Activated CD8-positive, alpha-beta T cell treated with anti-CD3 and anti-CD28 coated beads for 36 hours (primary cell): ENCODE measurements at regions not wholly inside any gene's neighbourhood (a gene's known extent, or its start where the extent isn't known, plus 50 kb on each side); places are given as distances from the start of the nearest gene placed in this dataset. TPM values are rescaled to one million over a fixed set of nuclear protein-coding genes. Genes with fewer than 3 reads are reported as not detected.

Experiments
- ATAC-seq: fragments of 200-7000 bp; cut with Tn5 transposase; one replicate; pipeline ENCODE4 v1.10.0; 2021; ENCODE audit warnings: mild to moderate bottlenecking, moderate library complexity
- CTCF ChIA-PET: fragments of 350-600 bp; sonication (Branson Sonifier 250); formaldehyde crosslinking; loops from one replicate; lab custom pipeline; 2021; ENCODE audit warnings: antibody characterized with exemption; lab: Charles Lee
- POLR2A ChIA-PET: fragments of 350-600 bp; sonication (Branson Sonifier 250); formaldehyde crosslinking; loops from one replicate; lab custom pipeline; 2021; ENCODE audit warnings: antibody characterized with exemption; lab: Charles Lee
- DNase-seq: peaks from one replicate; pipeline ENCODE4 v3.0.0-alpha.2; 2020
- H3K27ac Mint-ChIP-seq: one replicate; pipeline ENCODE4 v1.8.0; 2021; ENCODE audit warnings: mild to moderate bottlenecking, mixed read lengths
- H3K27me3 Mint-ChIP-seq: one replicate; pipeline ENCODE4 v1.8.0; 2021; ENCODE audit warnings: mixed read lengths
- H3K36me3 Mint-ChIP-seq: one replicate; pipeline ENCODE4 v1.8.0; 2021; ENCODE audit warnings: low read depth, mixed read lengths
- H3K4me1 Mint-ChIP-seq: one replicate; pipeline ENCODE4 v1.8.0; 2021; ENCODE audit warnings: low read depth, mixed read lengths
- H3K4me3 Mint-ChIP-seq: one replicate; pipeline ENCODE4 v1.8.0; 2021; ENCODE audit warnings: mild to moderate bottlenecking, moderate library complexity, mixed read lengths
- H3K9me3 Mint-ChIP-seq: one replicate; pipeline ENCODE4 v1.8.0; 2021; ENCODE audit warnings: mixed read lengths
- CTCF ChIP-seq: fragments of 200-600 bp; IDR thresholded peaks from one replicate; pipeline ENCODE4 v1.8.0; 2022; ENCODE audit warnings: antibody characterized with exemption, mild to moderate bottlenecking
- intact Hi-C: fragments of 100-400 bp; cut with micrococcal nuclease; formaldehyde crosslinking; loops from one replicate; pipeline ENCODE4 v1.10.0; 2022
- microRNA-seq: library from miRNA; unstranded; fragments of <30 nt; microRNA quantifications from one replicate; pipeline ENCODE4 v1.2.0, GENCODE V29; 2022; ENCODE audit warnings: borderline microRNAs expressed, borderline replicate concordance

GRCh38 chr11:104214517-104214916 is 50.6 kb upstream of the PDGFD start:
- no peaks in the 10 kb centered on the region for H3K27me3 Mint-ChIP-seq
- H3K36me3 Mint-ChIP-seq, result no peaks in the 10 kb centered on the region
- no peak for DNase-seq
- ATAC-seq, result no peak
- peaks cover 9% of the 10 kb centered on the region for H3K9me3 Mint-ChIP-seq
- no peak for TF ChIP-seq CTCF
- ChIA-PET CTCF (no interaction called here), POLR2A (no interaction called here)
- intact Hi-C loops, result no loop called here
- no peak overlapping the region for H3K4me3 Mint-ChIP-seq
- H3K4me1 Mint-ChIP-seq, result no peaks in the 10 kb centered on the region
- H3K27ac Mint-ChIP-seq, result no peak overlapping the region

Small RNAs in the stretch of these regions (microRNA-seq; reads per million reads assigned to microRNA genes)
- gene MIR7641-1, result not detected
